Middle frontal gyrus (tissue), 1 donor: ENCODE measurements at regions not wholly inside any gene's neighbourhood (a gene's known extent, or its start where the extent isn't known, plus 50 kb on each side); places are given as distances from the start of the nearest gene placed in this dataset.

ENCODE experiments used
- DNase-seq: peaks from one replicate; pipeline ENCODE4 v3.0.0-alpha.2; 2015; ENCODE audit warnings: low spot score; ENCODE audit errors: extremely low spot score

GRCh38 chr2:30046979-30047378 lies 99.8 kb upstream of the YPEL5 start:
- DNase-seq = no peak

DNA sequence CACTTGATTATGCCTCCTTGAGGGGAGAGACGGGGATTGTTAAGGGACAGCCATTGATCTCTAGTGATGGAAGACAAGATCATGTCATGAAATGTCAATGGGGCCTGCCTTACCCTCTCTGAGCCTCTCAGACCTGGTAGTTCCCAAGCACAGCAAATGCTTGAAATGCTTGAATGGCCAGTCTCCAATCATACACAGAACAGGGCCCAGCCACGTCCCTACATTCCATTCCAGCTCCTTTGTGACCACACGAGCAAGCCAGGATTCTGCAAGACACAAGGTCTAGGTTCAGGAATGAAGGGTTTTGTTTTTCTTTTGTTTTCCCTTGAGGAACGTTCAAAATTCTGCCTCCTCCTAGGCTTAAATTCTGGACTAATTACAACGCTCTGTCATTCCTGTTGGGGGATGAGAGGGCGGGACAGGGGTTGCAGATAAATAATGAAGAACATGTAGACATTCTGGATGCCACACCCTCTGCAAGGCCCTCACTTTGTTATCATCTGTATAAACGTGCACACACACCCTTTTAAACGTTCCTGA lies 98.1 kb upstream of the YPEL5 start:
- no peak for DNase-seq

DNA sequence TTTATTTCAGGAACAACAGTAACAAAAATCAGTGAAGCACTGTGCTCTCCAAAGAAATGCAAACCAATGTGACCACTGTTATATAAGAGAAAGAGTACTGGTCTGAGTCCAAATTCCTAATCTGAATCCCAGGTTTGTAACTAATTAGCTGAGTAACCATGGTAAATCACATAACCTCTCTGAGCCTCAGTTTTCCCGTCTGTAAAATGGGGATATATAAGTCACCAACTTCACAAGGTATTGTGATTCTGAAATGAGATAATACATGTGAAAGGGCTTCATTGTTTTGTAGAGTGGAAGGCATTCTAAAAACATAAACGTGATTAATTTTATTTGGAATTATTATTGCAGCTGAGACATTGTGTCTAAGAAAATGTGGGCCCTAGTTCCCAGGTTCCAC lies 91.3 kb upstream of the YPEL5 start:
- DNase-seq = no peak

- DNase-seq = no peak
Observed at GRCh38 chr2:30060562-30060961, 86.2 kb upstream of the YPEL5 start.

DNA sequence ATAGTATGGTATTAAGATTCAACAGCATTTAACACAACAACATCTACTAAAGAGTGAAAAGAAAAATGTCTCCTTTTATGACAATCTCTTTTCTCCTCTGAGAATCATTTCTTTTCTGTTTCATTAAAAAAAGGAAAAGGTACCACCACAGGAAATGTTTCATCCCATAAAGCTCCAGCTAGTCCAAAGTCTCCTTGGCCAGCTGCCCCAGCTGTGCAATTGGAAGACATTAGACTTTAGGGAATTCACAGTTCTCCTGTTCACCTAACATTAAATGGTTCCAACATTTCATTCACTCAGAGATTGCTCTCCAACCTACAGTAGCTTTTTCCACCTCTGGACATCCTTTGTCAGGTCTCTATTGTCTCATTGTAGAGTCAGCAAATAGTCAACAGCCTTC lies 78.7 kb upstream of the YPEL5 start:
- no peak for DNase-seq

DNA sequence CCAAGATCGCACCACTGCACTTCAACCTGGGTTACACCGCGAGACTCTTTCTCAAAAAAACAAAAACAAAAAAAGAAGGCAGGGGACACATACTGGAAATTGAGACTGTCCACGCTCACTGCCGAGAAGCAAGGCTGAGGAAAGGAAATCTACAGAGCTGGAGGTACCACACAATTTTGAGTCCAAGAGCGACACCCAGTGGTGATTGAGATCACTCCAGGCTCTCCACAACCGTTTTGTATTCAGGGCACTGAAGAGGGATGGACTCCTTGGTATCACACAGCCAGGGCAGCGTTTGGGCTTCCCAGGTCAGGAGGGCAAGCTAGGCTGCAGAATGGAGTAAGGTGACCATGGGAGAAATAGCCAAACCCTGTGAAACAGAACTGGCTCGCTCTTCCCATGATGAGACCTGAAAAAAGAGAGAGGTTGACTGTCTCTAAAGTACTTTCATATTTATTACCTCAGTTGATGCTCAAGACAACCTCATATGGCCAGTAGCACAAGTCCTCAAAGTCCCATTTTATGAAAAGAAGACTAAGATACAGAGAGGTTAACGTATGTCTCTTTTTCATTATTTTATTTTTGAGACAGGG lies 74.5 kb upstream of the YPEL5 start:
- DNase-seq = peak; percentile 67

GRCh38 chr2:30073523-30073922 lies 73.3 kb upstream of the YPEL5 start:
- DNase-seq = no peak

DNA sequence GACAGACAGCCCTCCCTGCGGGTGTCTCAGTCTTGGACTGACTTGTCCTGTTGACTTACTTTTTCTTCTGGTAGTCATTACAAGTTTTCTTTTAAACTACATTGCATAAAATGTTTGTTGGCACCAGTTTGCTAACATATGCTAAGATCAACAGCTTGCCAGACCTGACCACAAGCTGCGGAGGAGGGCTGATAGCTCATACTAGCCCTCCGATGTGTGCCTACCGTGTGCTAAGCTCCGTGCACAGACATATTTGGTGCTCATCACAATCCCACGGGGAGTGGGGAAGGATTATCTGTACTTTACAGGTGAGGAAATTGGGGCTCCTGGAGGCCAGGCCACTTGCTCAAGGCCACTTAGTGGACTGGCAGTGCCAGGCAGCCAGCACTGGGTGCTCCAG lies 72.8 kb upstream of the YPEL5 start:
- no peak for DNase-seq

- DNase-seq = no peak
Observed at GRCh38 chr2:30078521-30078920, 68.3 kb upstream of the YPEL5 start.

DNA sequence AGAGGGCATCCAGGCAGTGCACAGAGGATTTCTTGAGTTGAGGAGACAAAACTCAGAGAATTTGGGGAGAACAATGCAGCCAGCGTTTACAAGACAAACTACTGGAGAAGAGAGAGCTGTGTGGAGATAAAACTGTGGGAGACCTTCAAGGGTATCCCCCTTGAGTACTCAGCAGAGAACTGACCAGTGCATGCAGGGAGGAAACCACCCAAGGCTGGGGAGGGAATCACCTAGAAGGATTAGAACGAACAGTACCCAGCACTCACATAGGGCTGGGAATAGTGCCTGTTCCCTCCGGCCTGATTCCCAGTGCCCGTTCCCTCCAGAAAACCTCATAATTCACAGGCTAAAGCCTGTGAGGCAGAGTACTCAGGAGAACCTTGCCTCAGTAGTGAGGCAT lies 61.9 kb upstream of the YPEL5 start:
- DNase-seq = no peak

- no peak for DNase-seq
Observed at GRCh38 chr2:30089171-30089570, 57.6 kb upstream of the YPEL5 start.

DNA sequence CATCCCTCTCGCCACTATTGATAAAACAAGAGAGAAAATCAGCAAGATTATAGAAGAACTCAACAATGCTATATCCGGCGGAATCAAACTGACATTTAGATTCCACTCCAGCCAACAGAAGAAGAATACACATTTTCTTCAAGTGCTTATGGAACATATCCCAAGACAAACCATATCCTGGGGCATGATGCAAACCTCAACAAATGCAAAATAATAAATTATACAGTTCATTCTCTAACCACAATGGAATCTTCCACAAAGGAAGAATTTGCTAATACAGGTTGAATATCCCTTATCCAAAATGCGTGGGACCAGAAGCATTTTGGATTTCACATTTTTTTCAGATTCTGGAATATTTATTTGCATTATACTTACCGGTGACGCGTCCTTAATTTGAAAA lies 51.4 kb upstream of the YPEL5 start:
- DNase-seq = no peak

- DNase-seq = no peak
Observed at GRCh38 chr2:30096451-30096850, 50.4 kb upstream of the YPEL5 start.
